ENCODE measurements at regions not wholly inside any gene's neighbourhood (a gene's known extent, or its start where the extent isn't known, plus 50 kb on each side); places are given as distances from the start of the nearest gene placed in this dataset.

DNA sequence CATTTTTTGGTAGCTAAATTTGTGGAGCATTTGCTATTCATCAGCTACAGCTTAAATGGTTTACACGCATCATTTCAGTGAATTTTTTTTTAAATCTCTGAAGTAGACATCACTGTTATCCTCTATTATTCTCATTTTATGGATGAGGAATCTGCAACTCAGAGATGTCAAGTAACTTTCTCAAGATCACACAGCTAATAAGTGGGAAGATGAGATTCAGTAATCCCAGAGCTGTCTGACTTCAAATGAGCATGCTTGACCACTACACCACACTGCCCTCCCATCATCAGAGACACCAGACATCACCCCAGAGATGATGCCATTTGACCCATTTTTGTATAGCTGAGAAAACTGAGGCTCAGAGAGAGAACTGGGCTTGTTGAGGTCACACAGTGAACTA, 116.4 kb downstream of the RRAGC start:
- no peak for ATAC-seq (ENCODE audit: insufficient number of reproducible peaks, low FRiP score, low read depth)

DNA sequence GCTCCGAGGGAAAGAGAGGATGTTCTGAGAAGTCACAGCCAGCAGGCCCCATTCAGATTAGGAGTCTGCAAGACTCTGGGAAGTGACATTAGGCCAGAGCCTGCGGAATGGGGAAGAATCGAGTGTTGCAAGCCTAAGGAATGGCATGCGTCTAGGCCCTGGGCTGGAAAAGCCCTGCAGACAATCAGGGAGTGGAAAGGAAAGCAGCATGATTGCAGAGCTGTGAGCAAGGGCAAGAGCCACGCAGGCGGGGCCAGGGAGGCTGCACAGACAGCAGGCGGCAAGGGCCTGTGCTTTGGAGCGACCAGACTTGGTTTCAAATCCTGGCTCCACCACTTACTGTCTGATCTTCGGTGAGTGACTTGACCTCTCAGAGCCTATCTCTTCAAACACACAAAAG, 118.2 kb downstream of the RRAGC start:
- Histone ChIP-seq H3K4me3 (no peak overlapping the region), H3K36me3 (no peaks in the 10 kb centered on the region), H3K4me1 (ENCODE audit: control insufficient read depth in 1 of 2, low read depth in 2 of 2) (no peaks in the 10 kb centered on the region), H3K27me3 (replicated peaks; ENCODE audit: insufficient read depth) (no peaks in the 10 kb centered on the region), H3K27ac (no peak overlapping the region), H3K9me3 (no peaks in the 10 kb centered on the region)
- ATAC-seq (ENCODE audit: insufficient number of reproducible peaks, low FRiP score, low read depth) (no peak), DNase-seq (ENCODE audit: low spot score) (no peak)
- TF ChIP-seq, protein P1, sequence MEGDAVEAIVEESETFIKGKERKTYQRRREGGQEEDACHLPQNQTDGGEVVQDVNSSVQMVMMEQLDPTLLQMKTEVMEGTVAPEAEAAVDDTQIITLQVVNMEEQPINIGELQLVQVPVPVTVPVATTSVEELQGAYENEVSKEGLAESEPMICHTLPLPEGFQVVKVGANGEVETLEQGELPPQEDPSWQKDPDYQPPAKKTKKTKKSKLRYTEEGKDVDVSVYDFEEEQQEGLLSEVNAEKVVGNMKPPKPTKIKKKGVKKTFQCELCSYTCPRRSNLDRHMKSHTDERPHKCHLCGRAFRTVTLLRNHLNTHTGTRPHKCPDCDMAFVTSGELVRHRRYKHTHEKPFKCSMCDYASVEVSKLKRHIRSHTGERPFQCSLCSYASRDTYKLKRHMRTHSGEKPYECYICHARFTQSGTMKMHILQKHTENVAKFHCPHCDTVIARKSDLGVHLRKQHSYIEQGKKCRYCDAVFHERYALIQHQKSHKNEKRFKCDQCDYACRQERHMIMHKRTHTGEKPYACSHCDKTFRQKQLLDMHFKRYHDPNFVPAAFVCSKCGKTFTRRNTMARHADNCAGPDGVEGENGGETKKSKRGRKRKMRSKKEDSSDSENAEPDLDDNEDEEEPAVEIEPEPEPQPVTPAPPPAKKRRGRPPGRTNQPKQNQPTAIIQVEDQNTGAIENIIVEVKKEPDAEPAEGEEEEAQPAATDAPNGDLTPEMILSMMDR (IDR thresholded peaks at IDR 0.05) = no peak

More for the DNA sequence above, 116.4 kb downstream of the RRAGC start:
- Histone ChIP-seq H3K27ac (no peak overlapping the region), H3K36me3 (no peaks in the 10 kb centered on the region), H3K4me3 (no peak overlapping the region), H3K4me1 (ENCODE audit: control insufficient read depth in 1 of 2, low read depth in 2 of 2) (no peaks in the 10 kb centered on the region), H3K9me3 (no peaks in the 10 kb centered on the region), H3K27me3 (replicated peaks; ENCODE audit: insufficient read depth) (no peaks in the 10 kb centered on the region)
- TF ChIP-seq, protein P1 (IDR thresholded peaks at IDR 0.05) = no peak
- DNase-seq (ENCODE audit: low spot score) = no peak

DNA sequence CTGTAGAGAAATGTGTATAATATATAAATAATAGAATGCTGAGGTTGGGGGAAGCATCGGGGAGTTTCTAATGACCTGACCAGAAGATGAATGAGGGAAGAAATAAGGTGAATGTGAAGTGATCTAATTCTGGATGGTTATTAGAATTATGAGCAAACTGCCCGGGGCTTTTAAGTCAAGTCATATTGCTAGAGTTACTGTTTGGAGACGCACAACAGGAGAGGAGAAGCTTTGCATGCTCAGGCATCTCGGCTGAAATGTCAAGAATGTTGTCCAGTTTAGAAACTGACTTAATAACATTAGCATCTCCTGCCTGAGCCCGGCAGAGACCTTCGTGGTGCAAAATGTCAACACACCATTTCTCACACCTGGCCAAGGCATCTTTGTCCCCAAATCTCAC, 119.1 kb downstream of the RRAGC start:
- ATAC-seq (ENCODE audit: insufficient number of reproducible peaks, low FRiP score, low read depth) = no peak
- Histone ChIP-seq H3K4me1 (ENCODE audit: control insufficient read depth in 1 of 2, low read depth in 2 of 2) (no peaks in the 10 kb centered on the region), H3K27ac (no peak overlapping the region), H3K4me3 (no peak overlapping the region), H3K36me3 (no peaks in the 10 kb centered on the region), H3K9me3 (no peaks in the 10 kb centered on the region), H3K27me3 (replicated peaks; ENCODE audit: insufficient read depth) (no peaks in the 10 kb centered on the region)
- DNase-seq (ENCODE audit: low spot score) = no peak
- TF ChIP-seq, protein P1 (IDR thresholded peaks at IDR 0.05) = no peak

DNA sequence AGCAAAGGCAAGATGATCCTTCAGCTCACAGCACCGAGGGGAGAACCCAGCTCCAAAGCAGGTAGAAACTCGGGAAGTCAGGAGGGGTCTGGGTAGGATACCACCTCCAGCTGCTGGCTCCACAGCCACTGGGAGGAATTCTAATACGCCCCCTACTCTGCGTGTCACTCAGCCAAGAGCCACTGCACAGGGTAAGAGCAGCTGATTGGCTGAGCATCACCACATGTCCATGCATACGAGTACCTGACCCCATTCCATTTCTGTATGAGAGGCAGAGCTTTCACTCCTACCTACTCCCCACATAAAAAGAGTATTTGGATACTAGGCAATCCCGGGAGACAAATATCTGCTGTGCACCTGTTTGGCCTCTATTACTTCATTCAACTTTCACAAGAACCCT, 121.4 kb downstream of the RRAGC start:
- Histone ChIP-seq H3K27ac (no peak overlapping the region), H3K27me3 (replicated peaks; ENCODE audit: insufficient read depth) (no peaks in the 10 kb centered on the region), H3K36me3 (no peaks in the 10 kb centered on the region), H3K9me3 (no peaks in the 10 kb centered on the region), H3K4me3 (no peak overlapping the region), H3K4me1 (ENCODE audit: control insufficient read depth in 1 of 2, low read depth in 2 of 2) (no peaks in the 10 kb centered on the region)
- ATAC-seq (ENCODE audit: insufficient number of reproducible peaks, low FRiP score, low read depth) (no peak), DNase-seq (ENCODE audit: low spot score) (no peak)
- TF ChIP-seq, protein P1 (IDR thresholded peaks at IDR 0.05) = no peak

DNA sequence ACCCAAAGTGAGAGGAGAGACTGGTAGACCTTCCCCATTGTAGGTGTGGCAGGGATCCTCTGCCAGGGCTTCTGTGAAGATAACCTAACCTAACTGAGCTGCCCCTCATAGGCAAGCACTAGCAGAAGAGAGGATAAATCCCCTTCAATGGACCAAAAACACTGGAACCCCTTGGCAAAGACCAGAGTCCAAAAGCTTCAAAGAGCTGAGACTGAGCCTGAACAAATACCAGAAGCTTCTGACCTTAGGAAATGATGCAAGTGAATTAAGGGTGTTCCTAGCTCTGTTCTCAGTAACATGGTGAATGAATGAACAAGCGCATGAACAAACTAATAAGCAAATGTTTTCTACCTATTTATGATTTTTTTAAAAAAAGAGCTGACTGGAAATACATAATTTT, 123.2 kb downstream of the RRAGC start:
- TF ChIP-seq, protein P1 (IDR thresholded peaks at IDR 0.05) = no peak
- Histone ChIP-seq H3K27me3 (replicated peaks; ENCODE audit: insufficient read depth) (no peaks in the 10 kb centered on the region), H3K9me3 (no peaks in the 10 kb centered on the region), H3K4me1 (ENCODE audit: control insufficient read depth in 1 of 2, low read depth in 2 of 2) (no peaks in the 10 kb centered on the region), H3K36me3 (no peaks in the 10 kb centered on the region), H3K4me3 (no peak overlapping the region), H3K27ac (no peak overlapping the region)
- ATAC-seq (ENCODE audit: insufficient number of reproducible peaks, low FRiP score, low read depth) (no peak), DNase-seq (ENCODE audit: low spot score) (no peak)

Measured in thoracic aorta (tissue), 2 donors.